Mammary epithelial cell (primary cell): ENCODE measurements at regions not wholly inside any gene's neighbourhood (a gene's known extent, or its start where the extent isn't known, plus 50 kb on each side); places are given as distances from the start of the nearest gene placed in this dataset.

Source experiments
- EZH2 ChIP-seq: IDR thresholded peaks from 2 replicates; pipeline ENCODE4 v1.6.1; 2012; ENCODE audit warnings: low read length, inconsistent platforms, borderline replicate concordance
- TF ChIP-seq, protein P1 (sequence below), 2 donors: IDR thresholded peaks in 1 of 2; conservative IDR thresholded peaks in 1 of 2; 2 replicates each; pipeline ENCODE4 v1.5.1; 2011 to 2012; ENCODE audit warnings: inconsistent platforms in 2 of 2, low read length in 2 of 2, mild to moderate bottlenecking in 2 of 2, control low read depth in 1 of 2, low read depth in 1 of 2; ENCODE audit not compliant: insufficient read depth in 1 of 2; ENCODE audit errors: extremely low read depth in 1 of 2

DNA sequence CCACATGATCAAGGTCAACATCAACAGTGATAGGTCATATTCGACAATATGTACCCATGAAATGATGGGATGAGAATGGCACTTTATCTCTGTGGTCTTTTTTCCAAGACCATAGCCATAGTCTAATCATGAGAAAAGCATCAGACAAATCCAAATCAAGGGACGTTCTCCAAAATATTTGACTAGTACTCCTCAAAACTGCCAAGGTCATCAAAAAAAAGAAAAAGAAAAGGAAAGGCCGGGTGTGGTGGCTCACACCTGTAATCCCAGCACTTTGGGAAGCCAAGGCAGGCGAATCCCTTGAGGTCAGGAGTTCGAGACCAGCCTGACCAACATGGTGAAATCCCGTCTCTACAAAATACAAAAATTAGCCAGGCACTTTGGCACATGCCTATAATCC is 318.3 kb downstream of the TAFA4 start:
- TF ChIP-seq, protein P1, sequence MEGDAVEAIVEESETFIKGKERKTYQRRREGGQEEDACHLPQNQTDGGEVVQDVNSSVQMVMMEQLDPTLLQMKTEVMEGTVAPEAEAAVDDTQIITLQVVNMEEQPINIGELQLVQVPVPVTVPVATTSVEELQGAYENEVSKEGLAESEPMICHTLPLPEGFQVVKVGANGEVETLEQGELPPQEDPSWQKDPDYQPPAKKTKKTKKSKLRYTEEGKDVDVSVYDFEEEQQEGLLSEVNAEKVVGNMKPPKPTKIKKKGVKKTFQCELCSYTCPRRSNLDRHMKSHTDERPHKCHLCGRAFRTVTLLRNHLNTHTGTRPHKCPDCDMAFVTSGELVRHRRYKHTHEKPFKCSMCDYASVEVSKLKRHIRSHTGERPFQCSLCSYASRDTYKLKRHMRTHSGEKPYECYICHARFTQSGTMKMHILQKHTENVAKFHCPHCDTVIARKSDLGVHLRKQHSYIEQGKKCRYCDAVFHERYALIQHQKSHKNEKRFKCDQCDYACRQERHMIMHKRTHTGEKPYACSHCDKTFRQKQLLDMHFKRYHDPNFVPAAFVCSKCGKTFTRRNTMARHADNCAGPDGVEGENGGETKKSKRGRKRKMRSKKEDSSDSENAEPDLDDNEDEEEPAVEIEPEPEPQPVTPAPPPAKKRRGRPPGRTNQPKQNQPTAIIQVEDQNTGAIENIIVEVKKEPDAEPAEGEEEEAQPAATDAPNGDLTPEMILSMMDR (conservative IDR thresholded peaks at IDR 0.05 in 1 of 2, IDR thresholded peaks at IDR 0.05 in 1 of 2; ENCODE audit: extremely low read depth in 1 of 2, insufficient read depth in 1 of 2, low read depth in 1 of 2, low read length in 2 of 2): no peak
- no peak for TF ChIP-seq EZH2
